ENCODE measurements at regions not wholly inside any gene's neighbourhood (a gene's known extent, or its start where the extent isn't known, plus 50 kb on each side); places are given as distances from the start of the nearest gene placed in this dataset.

GRCh38 chr9:96031916-96032534 is 156.5 kb downstream of the ERCC6L2 start:
- DNase-seq: no peak

- no peak for DNase-seq
Measured at GRCh38 chr9:96031366-96031824, 155.9 kb downstream of the ERCC6L2 start.

GRCh38 chr9:96029722-96030530 is 154.4 kb downstream of the ERCC6L2 start:
- no peak for DNase-seq

GRCh38 chr9:96027251-96028131 is 152.0 kb downstream of the ERCC6L2 start:
- peak in 1 of 2 donors; percentile 26 for DNase-seq

- peak; percentile 28 to 34 for DNase-seq
Measured at GRCh38 chr9:96026655-96027213, 151.2 kb downstream of the ERCC6L2 start.

- no peak for DNase-seq
Measured at GRCh38 chr9:96025995-96026602, 150.6 kb downstream of the ERCC6L2 start.

- DNase-seq: no peak
Measured at GRCh38 chr9:96023486-96023885, 148.0 kb downstream of the ERCC6L2 start.

GRCh38 chr9:96022445-96023051 is 147.1 kb downstream of the ERCC6L2 start:
- peak; percentile 35 to 39 for DNase-seq

- no peak for DNase-seq
Measured at GRCh38 chr9:96021551-96022444, 146.3 kb downstream of the ERCC6L2 start.

GRCh38 chr9:96020792-96021550 is 145.5 kb downstream of the ERCC6L2 start:
- peak; percentile 40 to 62 for DNase-seq

GRCh38 chr9:96020300-96020791 is 144.9 kb downstream of the ERCC6L2 start:
- no peak for DNase-seq

All from CD4-positive, alpha-beta T cell treated with Interleukin-1 beta for 1 hour (primary cell).